ENCODE measurements at regions not wholly inside any gene's neighbourhood (a gene's known extent, or its start where the extent isn't known, plus 50 kb on each side); places are given as distances from the start of the nearest gene placed in this dataset.

DNA sequence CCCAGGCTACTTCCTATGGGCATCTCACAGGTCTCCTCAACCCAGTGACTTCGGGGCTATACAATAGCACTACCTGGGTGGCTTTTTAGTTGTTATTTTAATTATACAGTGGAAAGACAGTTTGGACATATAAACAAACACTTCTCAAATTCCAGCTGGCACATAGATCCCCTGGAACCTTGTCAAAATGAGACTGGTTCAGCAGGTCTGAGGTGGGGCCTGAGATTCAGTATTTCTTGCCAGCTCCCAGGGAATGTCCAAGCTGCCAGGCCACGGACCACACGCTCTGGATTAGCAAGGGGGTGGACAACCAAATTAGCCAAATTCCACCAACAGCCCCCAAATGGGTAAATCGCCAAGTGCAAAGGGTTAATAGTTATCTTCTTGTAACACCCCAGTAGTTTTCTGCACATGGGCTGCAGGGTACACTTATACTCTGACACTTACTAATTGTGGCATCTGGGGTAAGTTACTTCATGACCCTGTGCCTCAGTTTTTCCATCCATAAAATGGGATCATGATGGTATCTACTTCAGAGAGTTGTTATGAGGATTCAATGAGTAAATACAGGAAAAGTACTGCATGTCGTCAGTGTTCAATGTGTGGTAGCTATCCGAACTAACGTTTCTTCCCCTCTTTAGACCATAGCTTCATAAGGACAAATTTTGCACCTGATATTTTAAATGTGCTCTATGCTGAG, 789.4 kb upstream of the TBX3 start:
- Histone ChIP-seq H3K27me3 (ENCODE audit: control insufficient read depth in 2 of 2, insufficient read depth in 2 of 2, low read length in 2 of 2) (no peaks in the 10 kb centered on the region), H3K79me2 (ENCODE audit: control insufficient read depth, insufficient read depth, low read length) (no peaks in the 10 kb centered on the region), H3K4me3 (no peak overlapping the region), H3K4me2 (ENCODE audit: insufficient read depth, low read length) (no peak overlapping the region), H3K9me1 (ENCODE audit: control insufficient read depth, insufficient read depth, low read length) (no peaks in the 10 kb centered on the region), H4K20me1 (replicated peaks; ENCODE audit: control insufficient read depth, insufficient read depth, low read length) (0 out of 2 replicates have a peak, but pooled peaks cover 5% of the 10 kb centered on the region), H3K4me1 (replicated peaks in 1 of 2; ENCODE audit: control insufficient read depth in 2 of 2, insufficient read depth in 2 of 2, low read length in 2 of 2) (no peaks in the 10 kb centered on the region; a peak in 1 of 5 replicates), H3K27ac (ENCODE audit: extremely low read depth, low read depth, low read length) (no peak overlapping the region), H3K36me3 (ENCODE audit: control insufficient read depth, insufficient read depth, low read length) (no peaks in the 10 kb centered on the region), H3K9me3 (replicated peaks; ENCODE audit: control insufficient read depth, insufficient read depth, low read depth, low read length) (no peaks in the 10 kb centered on the region), H2AFZ (ENCODE audit: low read depth, low read length) (no peak overlapping the region), H3K9ac (ENCODE audit: insufficient read depth in 1 of 2, low read depth in 2 of 2, low read length in 2 of 2) (no peak overlapping the region)
- in situ Hi-C loops (cut with MboI): no loop called here
- CTCF ChIA-PET (ENCODE audit: low intra/inter-chr PET ratio): no interaction called here
- POLR2A ChIA-PET: no interaction called here
- DNase-seq (ENCODE audit: extremely low read depth in 1 of 4, low spot score in 3 of 4) (no peak), ATAC-seq (no peak), FAIRE-seq (no peak)
- 0% methylated on average over 7 of the region's 7 CpGs for WGBS (ENCODE audit: insufficient coverage, low coverage, missing lambda C conversion rate)
- intact Hi-C loops (cut with micrococcal nuclease): no loop called here
- TF ChIP-seq ADNP (tag; IDR thresholded peaks at IDR 0.05) (peak; percentile 48; the same call in 1 of the 2 replicates), RBM25 (IDR thresholded peaks at IDR 0.05; ENCODE audit: low read depth, low read length, severe bottlenecking) (peak; percentile 89), RNF2 (IDR thresholded peaks at IDR 0.05) (no peak)
- no TSS peak for BruUV-seq (replicated peaks)

DNA sequence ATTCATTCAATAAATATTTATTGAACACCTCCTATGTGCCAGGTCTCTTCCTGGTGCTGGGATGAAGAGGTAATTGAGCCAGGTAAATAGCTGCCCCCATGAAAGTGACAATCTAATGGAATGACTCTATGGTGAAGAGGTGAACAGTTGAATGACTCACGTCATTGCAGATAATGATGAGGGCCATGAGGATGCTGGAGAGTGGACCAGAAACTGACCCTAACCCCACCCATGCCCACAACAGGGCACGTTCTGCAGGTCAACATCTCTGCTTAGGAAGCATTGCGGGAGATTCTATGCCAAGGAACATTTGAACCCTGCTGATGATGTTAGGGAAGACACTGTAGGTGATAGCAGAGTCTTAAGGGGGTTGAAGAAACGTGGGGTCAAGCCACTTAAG, 788.9 kb upstream of the TBX3 start:
- DNase-seq (ENCODE audit: extremely low read depth in 1 of 4, low spot score in 3 of 4) (no peak), FAIRE-seq (no peak), ATAC-seq (no peak)
- ChIA-PET CTCF (ENCODE audit: low intra/inter-chr PET ratio) (no interaction called here), POLR2A (no interaction called here)
- Histone ChIP-seq H3K9ac (ENCODE audit: insufficient read depth in 1 of 2, low read depth in 2 of 2, low read length in 2 of 2) (no peak overlapping the region), H2AFZ (ENCODE audit: low read depth, low read length) (no peak overlapping the region), H3K79me2 (ENCODE audit: control insufficient read depth, insufficient read depth, low read length) (no peaks in the 10 kb centered on the region), H3K4me3 (no peak overlapping the region), H3K27ac (ENCODE audit: extremely low read depth, low read depth, low read length) (no peak overlapping the region), H3K4me1 (replicated peaks in 1 of 2; ENCODE audit: control insufficient read depth in 2 of 2, insufficient read depth in 2 of 2, low read length in 2 of 2) (no peaks in the 10 kb centered on the region; a peak in 1 of 5 replicates), H3K9me1 (ENCODE audit: control insufficient read depth, insufficient read depth, low read length) (no peaks in the 10 kb centered on the region), H4K20me1 (replicated peaks; ENCODE audit: control insufficient read depth, insufficient read depth, low read length) (0 out of 2 replicates have a peak, but pooled peaks cover 5% of the 10 kb centered on the region), H3K9me3 (replicated peaks; ENCODE audit: control insufficient read depth, insufficient read depth, low read depth, low read length) (no peaks in the 10 kb centered on the region), H3K36me3 (ENCODE audit: control insufficient read depth, insufficient read depth, low read length) (no peaks in the 10 kb centered on the region), H3K4me2 (ENCODE audit: insufficient read depth, low read length) (no peak overlapping the region), H3K27me3 (ENCODE audit: control insufficient read depth in 2 of 2, insufficient read depth in 2 of 2, low read length in 2 of 2) (no peaks in the 10 kb centered on the region; a peak in 1 of 5 replicates)
- WGBS (ENCODE audit: insufficient coverage, low coverage, missing lambda C conversion rate): 0% methylated on average over 4 of the region's 4 CpGs
- in situ Hi-C loops (cut with MboI): no loop called here
- BruUV-seq (replicated peaks): no TSS peak
- intact Hi-C loops (cut with micrococcal nuclease): no loop called here
- TF ChIP-seq, protein P1, sequence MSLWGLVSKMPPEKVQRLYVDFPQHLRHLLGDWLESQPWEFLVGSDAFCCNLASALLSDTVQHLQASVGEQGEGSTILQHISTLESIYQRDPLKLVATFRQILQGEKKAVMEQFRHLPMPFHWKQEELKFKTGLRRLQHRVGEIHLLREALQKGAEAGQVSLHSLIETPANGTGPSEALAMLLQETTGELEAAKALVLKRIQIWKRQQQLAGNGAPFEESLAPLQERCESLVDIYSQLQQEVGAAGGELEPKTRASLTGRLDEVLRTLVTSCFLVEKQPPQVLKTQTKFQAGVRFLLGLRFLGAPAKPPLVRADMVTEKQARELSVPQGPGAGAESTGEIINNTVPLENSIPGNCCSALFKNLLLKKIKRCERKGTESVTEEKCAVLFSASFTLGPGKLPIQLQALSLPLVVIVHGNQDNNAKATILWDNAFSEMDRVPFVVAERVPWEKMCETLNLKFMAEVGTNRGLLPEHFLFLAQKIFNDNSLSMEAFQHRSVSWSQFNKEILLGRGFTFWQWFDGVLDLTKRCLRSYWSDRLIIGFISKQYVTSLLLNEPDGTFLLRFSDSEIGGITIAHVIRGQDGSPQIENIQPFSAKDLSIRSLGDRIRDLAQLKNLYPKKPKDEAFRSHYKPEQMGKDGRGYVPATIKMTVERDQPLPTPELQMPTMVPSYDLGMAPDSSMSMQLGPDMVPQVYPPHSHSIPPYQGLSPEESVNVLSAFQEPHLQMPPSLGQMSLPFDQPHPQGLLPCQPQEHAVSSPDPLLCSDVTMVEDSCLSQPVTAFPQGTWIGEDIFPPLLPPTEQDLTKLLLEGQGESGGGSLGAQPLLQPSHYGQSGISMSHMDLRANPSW (CRISPR knock-in tag; IDR thresholded peaks at IDR 0.05): no peak
- no peak for TF ChIP-seq PHF8 (IDR thresholded peaks at IDR 0.05; ENCODE audit: borderline replicate concordance, low read length)
- no peak for TF ChIP-seq ZNF766 (CRISPR knock-in tag; conservative IDR thresholded peaks at IDR 0.05)
- TF ChIP-seq ZNF124 (CRISPR knock-in tag; IDR thresholded peaks at IDR 0.05): no peak
- TF ChIP-seq EZH2 (IDR thresholded peaks at IDR 0.05; ENCODE audit: borderline replicate concordance, low read depth, low read length): no peak
- no peak for TF ChIP-seq POLR3G (IDR thresholded peaks at IDR 0.05; ENCODE audit: extremely low read depth, insufficient read length, insufficient replicate concordance)
- no peak for TF ChIP-seq SRF (CRISPR knock-in tag; IDR thresholded peaks at IDR 0.05)
- no peak for TF ChIP-seq ZKSCAN1 (IDR thresholded peaks at IDR 0.05; ENCODE audit: low read depth, low read length)
- TF ChIP-seq, protein P2, sequence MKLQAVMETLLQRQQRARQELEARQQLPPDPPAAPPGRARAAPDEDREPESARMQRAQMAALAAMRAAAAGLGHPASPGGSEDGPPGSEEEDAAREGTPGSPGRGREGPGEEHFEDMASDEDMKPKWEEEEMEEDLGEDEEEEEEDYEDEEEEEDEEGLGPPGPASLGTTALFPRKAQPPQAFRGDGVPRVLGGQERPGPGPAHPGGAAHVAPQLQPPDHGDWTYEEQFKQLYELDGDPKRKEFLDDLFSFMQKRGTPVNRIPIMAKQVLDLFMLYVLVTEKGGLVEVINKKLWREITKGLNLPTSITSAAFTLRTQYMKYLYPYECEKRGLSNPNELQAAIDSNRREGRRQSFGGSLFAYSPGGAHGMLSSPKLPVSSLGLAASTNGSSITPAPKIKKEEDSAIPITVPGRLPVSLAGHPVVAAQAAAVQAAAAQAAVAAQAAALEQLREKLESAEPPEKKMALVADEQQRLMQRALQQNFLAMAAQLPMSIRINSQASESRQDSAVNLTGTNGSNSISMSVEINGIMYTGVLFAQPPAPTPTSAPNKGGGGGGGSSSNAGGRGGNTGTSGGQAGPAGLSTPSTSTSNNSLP (IDR thresholded peaks at IDR 0.05; ENCODE audit: borderline replicate concordance, low read depth, low read length): no peak

All from K562 (cell line).